ENCODE measurements at regions not wholly inside any gene's neighbourhood (a gene's known extent, or its start where the extent isn't known, plus 50 kb on each side); places are given as distances from the start of the nearest gene placed in this dataset.
"Not testable (repeated sequence)": the region's sequence is repeated elsewhere in the genome, so short reads cannot be mapped to it uniquely, and the experiment has no call there.

DNA sequence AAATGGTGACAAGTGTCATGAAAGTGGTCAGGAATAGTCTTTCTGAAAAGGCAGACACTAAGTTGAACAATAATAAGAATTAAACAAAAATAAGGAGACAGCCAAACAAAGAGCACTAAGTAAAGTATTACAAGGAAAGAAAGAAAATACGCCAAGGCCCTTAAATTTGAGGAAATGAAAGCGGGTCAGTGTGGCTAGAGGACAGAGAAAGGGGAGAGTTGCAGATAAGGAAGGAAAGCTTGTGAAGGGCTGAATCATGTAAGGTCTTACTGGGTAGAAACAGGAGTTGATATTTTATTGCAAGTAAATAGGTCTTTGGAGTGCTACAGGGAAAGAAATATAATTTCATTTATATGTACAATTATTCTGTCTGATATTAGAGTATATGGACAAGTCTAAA is 732.1 kb downstream of the EPHA7 start:
- in situ Hi-C loops (cut with MboI; ENCODE audit: low sequenced_read_pairs, unreplicated experiment): no loop called here
- TF ChIP-seq, protein P1, sequence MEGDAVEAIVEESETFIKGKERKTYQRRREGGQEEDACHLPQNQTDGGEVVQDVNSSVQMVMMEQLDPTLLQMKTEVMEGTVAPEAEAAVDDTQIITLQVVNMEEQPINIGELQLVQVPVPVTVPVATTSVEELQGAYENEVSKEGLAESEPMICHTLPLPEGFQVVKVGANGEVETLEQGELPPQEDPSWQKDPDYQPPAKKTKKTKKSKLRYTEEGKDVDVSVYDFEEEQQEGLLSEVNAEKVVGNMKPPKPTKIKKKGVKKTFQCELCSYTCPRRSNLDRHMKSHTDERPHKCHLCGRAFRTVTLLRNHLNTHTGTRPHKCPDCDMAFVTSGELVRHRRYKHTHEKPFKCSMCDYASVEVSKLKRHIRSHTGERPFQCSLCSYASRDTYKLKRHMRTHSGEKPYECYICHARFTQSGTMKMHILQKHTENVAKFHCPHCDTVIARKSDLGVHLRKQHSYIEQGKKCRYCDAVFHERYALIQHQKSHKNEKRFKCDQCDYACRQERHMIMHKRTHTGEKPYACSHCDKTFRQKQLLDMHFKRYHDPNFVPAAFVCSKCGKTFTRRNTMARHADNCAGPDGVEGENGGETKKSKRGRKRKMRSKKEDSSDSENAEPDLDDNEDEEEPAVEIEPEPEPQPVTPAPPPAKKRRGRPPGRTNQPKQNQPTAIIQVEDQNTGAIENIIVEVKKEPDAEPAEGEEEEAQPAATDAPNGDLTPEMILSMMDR (IDR thresholded peaks at IDR 0.05; ENCODE audit: borderline replicate concordance, control extremely low read depth, extremely low read depth, insufficient read depth, missing control alignments): no peak
- DNase-seq (ENCODE audit: low spot score): no peak

DNA sequence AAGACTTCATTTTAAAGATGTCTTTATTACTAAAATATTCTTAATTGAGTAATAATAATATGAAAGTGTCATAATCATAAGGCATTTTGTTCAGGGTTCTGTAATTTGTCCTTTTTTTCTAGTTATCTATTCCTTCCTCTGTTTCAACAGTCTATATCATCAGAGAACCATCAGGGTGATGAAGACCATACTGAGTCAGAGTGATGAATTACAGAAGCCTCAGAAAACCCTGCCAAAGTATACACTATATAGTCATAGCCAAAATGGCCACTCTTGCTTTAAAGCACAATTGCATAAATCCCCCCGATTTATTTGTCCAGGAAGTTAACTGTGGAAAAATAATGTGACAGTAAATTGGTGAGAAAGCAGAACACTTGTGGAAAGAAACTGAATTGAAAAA is 735.0 kb downstream of the EPHA7 start:
- TF ChIP-seq, protein P1 (IDR thresholded peaks at IDR 0.05; ENCODE audit: borderline replicate concordance, control extremely low read depth, extremely low read depth, insufficient read depth, missing control alignments): no peak
- no peak for DNase-seq (ENCODE audit: low spot score)
- in situ Hi-C loops (cut with MboI; ENCODE audit: low sequenced_read_pairs, unreplicated experiment): no loop called here

DNA sequence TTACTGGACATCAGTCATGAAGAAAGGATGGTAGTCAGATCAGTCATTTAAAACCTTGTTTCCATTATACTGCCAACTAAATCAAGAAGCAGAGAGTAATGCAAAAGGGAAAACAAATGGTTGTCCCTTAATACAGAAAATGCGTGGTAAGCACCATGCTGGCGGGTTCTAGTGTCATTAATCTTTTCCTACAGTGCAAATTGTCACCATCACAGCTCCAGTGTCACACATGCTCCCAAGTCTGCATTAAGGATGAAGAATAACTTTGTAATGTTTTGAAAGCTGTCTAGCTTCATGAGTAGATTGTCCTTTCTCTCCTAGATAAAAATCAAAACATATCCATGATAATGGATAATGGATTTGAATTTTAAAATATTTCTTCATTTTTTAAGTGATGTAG is 735.6 kb downstream of the EPHA7 start:
- no peak for DNase-seq (ENCODE audit: low spot score)
- TF ChIP-seq, protein P1 (IDR thresholded peaks at IDR 0.05; ENCODE audit: borderline replicate concordance, control extremely low read depth, extremely low read depth, insufficient read depth, missing control alignments): no peak
- in situ Hi-C loops (cut with MboI; ENCODE audit: low sequenced_read_pairs, unreplicated experiment): no loop called here

DNA sequence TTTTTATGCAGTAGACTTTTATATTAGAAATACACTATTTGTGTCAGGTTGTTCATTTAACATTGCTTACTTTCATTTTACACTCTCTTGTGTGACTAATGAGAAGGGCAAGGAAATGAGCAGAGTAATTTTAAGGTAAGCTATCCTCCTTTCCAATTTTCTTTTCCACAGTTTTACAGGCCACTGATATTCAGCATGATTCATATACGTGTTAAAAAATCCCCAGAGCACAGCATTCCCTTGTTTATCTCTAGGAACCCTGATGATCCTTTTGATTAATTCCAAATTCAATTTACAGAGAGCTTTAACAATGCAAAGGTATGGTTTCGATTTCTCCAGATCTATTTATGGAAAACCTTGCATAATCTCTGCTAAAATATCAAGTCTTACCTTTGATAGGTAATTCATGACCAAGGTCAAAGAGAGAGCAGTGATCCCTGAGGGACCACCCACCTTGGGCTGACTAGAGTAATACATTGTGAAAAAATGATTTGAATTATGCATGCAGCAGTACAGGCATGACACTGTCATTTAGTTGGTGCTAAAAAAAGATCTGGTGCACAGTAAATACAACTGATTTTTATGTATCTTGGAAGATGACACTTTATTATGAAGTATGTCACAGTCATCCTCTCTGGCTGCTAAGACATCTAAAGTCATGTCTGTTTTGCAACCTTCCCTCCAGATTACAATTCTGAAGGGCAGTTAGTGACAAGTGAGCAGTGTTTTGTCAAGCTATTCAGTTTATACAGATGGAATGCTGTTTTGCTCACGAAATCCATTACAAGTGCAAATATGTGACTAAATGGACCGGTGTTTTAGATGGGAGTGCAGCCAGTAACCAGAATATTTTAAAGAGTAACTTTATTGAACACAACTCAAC is 736.6 kb downstream of the EPHA7 start:
- TF ChIP-seq, protein P1 (IDR thresholded peaks at IDR 0.05; ENCODE audit: borderline replicate concordance, control extremely low read depth, extremely low read depth, insufficient read depth, missing control alignments): no peak
- DNase-seq (ENCODE audit: low spot score): no peak
- in situ Hi-C loops (cut with MboI; ENCODE audit: low sequenced_read_pairs, unreplicated experiment): no loop called here

DNA sequence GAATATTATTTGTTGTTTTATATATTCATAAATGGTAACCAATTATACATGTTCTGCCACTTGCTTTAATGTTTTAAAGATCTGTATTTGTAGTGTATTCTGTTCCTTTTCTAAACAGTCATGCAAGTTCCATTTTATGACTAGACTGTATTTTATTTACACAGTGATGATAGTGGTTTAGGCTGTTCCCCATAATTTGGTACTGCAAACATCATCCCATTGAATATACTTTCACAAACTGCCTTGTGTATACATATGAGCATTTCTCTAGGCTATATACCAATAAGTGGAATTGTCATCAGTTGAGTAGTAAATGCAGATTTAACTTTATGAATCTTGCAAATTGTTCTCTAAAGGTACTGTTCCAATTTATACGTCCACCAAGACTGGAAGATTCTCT is 738.0 kb downstream of the EPHA7 start:
- in situ Hi-C loops (cut with MboI; ENCODE audit: low sequenced_read_pairs, unreplicated experiment): no loop called here

DNA sequence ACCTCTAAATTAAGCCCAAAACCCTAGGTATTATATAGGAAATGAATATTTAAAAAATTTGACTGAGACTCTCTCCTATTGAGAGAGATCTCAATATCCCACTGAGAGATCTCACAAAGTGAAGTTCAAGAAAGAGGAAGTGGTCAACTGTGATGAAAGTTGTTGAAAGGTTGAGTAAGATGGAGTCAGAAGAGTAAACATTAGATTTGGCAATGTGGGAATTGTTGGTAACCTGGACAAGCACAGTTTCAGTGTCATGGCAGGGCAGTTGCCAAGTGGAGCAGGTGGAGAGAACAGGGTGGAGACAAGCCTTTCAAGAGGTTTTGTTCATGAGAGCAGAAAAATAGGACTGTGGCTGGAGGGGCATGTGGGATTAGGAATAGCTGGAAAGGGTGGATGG is 747.9 kb downstream of the EPHA7 start:
- in situ Hi-C loops (cut with MboI; ENCODE audit: low sequenced_read_pairs, unreplicated experiment); DNase-seq (ENCODE audit: low spot score): not testable (repeated sequence)

More for the DNA sequence above, 738.0 kb downstream of the EPHA7 start:
- TF ChIP-seq, protein P1 (IDR thresholded peaks at IDR 0.05; ENCODE audit: borderline replicate concordance, control extremely low read depth, extremely low read depth, insufficient read depth, missing control alignments): no peak
- DNase-seq (ENCODE audit: low spot score): no peak

DNA sequence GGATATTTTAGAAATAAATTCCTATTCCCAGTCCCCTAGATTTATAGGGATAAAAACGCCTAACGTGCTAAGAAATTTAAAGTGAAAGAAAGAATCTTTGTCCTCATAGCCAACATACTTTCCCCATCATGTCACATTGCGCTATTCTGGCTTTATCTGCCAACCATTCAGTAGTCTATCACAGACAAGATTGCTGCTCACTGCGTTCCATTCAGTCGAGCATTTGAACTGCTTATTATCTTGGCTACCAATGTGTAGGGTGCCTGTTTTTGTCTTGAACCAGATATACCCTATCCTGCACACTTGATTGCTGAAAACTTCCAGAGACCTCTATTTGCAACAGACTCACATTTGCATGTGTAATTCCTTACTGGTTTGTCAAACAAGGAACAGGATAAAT is 751.5 kb downstream of the EPHA7 start:
- in situ Hi-C loops (cut with MboI; ENCODE audit: low sequenced_read_pairs, unreplicated experiment): no loop called here
- TF ChIP-seq, protein P1 (IDR thresholded peaks at IDR 0.05; ENCODE audit: borderline replicate concordance, control extremely low read depth, extremely low read depth, insufficient read depth, missing control alignments): no peak
- no peak for DNase-seq (ENCODE audit: low spot score)

Measured in GM13976 (cell line).